ENCODE measurements at regions not wholly inside any gene's neighbourhood (a gene's known extent, or its start where the extent isn't known, plus 50 kb on each side); places are given as distances from the start of the nearest gene placed in this dataset.
"Not testable (repeated sequence)": the region's sequence is repeated elsewhere in the genome, so short reads cannot be mapped to it uniquely, and the experiment has no call there.

- DNase-seq (ENCODE audit: low read depth in 2 of 2), result no peak
Measured at GRCh38 chrX:7389576-7389975, 241.6 kb upstream of the PUDP start.

DNA sequence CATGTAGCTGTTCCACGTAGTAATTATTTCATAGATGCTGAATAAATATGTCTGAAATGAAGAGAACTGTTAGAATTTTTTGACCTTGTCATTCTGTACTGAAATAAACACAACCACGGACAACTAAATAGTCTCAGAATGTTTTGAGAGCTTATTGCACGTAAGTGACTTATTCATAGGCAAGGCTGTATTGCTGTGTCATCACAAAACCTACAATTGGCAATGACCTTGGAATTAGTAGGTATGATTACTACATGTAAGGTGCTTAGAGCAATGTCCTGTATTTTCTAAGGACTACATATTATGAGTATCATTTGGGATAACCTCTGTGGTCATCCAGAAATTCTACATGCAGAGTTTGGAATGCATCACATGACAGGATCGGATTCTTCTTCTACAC is 237.2 kb upstream of the PUDP start:
- no peak for DNase-seq (ENCODE audit: low read depth in 2 of 2)

DNA sequence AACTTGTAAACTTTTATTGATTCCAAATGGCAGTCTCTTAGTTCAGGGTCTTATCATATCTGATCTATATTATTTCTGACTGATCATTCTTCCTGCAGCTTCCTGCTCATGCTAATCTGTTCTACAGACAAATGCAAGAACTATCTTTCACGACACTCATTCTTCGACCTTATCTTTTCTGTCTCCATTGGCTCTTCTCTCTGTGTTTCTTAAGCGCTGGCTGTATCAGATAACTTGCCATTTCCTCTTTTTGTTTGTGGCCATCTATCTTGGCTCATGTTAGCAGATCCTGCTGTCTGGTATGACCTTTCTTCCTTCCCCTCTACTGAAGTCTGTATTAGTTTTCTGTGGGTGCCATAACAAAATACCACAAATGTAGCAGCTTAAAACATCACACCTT is 230.5 kb upstream of the PUDP start:
- DNase-seq (ENCODE audit: low read depth in 2 of 2), result peak in 1 of 2 donors; percentile 25

- DNase-seq (ENCODE audit: low read depth in 2 of 2), result peak in 1 of 2 donors; percentile 41
Measured at GRCh38 chrX:7372825-7373525, 225.0 kb upstream of the PUDP start.

DNA sequence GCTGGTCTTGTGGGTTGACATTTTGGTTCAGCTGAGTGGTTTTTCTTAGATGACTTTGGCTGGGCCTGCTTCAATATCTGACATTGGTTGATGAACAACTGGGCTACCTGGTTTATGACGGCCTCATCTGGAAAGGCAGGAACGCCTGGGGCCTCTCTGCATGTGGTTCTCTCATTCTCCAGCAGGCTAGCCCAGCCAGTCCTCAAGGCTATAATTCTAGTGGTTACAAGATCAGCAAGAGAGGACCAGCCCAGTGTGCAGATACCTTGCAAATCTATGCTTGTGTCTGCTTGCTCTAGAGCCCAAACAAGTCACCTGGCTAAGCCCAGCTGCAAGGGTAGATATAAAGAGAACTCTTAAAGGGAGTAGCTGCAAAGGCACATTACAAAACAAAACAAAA is 214.2 kb upstream of the PUDP start:
- no peak for DNase-seq (ENCODE audit: low read depth in 2 of 2)

GRCh38 chrX:7351926-7352325 is 204.0 kb upstream of the PUDP start:
- DNase-seq (ENCODE audit: low read depth in 2 of 2), result no peak

DNA sequence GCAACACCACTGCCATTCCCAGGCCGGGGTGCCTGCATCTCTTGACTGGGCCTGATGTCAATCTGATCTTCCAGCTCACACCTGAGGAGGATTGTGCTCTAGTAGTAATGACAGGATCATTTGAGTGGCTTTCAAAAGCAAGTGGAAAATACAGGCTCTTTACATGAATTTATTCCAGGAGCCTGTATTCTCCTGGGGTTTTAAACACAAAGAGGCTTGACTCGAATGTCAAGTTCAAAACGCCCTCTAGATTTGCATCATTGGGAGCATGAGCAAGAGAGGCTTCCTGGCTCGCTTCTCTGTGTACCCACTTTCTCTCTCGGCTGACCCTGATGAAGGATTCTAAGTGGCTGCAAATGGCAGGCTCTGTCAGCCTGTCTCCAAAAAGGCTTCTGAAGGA is 199.5 kb upstream of the PUDP start:
- no peak for DNase-seq (ENCODE audit: low read depth in 2 of 2)

- DNase-seq (ENCODE audit: low read depth in 2 of 2), result no peak
Measured at GRCh38 chrX:7346021-7346420, 198.1 kb upstream of the PUDP start.

DNA sequence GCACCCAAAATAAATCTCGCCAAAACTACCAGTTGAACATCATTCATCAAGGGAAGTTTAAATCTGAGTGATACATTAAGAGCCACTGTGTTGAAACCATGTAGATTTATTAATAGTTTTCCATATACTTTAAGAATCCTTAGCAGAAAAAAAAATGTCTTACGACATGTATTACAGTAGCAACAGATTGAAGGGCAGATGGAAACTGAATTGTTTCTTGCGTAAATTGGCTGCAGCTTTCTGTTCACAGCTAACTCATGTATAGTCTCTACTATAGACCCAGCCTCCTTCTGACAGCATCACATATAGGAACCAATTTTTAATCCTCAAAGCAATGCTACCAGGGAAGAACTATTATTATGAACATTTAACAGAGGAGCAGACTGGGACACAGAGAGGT is 195.2 kb upstream of the PUDP start:
- no peak for DNase-seq (ENCODE audit: low read depth in 2 of 2)

DNA sequence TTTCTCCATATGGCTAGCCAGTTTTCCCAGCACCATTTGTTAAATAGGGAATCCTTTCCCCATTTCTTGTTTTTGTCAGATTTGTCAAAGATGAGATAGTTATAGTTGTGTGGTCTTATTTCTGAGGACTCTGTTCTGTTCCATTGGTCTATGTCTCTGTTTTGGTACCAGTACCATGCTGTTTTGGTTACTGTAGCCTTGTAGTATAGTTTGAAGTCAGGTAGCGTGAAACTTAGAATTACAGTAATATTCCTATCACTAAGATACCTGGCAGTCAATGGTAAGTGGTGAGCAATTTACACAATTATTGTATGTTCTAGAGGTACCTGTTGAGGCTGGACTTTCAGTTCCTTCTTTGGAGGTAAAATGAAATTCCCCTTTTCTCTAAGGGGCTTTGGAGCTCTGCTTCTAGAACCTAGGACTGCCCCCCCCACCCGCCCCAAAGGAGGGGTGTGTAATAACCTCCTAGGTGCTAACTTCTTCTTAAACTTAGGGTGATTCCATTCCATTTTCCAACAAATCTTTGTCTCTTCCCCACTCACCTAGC is 187.9 kb upstream of the PUDP start:
- DNase-seq (ENCODE audit: low read depth in 2 of 2), result not testable (repeated sequence)

DNA sequence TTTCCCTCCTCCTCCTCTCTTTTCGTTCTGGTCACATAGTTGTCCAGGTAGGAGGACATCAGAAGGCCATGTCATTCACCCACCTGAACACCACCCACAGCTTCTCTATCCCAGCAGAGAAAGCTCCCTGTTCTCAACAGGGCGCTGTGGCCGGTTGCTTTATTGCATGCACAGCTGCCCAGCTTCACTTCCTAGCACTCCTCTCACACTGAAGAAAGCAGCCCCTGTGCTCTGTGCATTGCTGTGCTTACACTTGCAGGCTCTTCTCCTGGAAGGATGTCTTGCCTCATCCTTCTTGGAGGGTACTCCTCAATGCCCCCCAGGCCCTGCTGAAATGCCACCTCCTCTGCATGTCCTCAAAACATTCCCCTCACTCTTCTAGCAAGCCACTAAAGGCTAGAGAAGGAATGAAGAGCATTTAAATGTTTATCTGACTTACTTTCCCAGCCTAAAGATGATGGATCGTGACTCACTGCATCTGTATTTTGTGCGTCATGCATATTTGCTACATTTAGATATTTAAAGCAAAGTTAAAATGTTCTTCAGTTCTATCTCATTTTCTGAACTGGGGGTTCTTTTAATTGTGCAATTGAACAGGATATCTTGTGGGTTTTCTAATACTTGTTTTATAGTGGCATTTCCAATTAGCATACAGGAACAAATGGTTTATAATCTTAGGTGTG is 186.4 kb upstream of the PUDP start:
- no peak for DNase-seq (ENCODE audit: low read depth in 2 of 2)

DNA sequence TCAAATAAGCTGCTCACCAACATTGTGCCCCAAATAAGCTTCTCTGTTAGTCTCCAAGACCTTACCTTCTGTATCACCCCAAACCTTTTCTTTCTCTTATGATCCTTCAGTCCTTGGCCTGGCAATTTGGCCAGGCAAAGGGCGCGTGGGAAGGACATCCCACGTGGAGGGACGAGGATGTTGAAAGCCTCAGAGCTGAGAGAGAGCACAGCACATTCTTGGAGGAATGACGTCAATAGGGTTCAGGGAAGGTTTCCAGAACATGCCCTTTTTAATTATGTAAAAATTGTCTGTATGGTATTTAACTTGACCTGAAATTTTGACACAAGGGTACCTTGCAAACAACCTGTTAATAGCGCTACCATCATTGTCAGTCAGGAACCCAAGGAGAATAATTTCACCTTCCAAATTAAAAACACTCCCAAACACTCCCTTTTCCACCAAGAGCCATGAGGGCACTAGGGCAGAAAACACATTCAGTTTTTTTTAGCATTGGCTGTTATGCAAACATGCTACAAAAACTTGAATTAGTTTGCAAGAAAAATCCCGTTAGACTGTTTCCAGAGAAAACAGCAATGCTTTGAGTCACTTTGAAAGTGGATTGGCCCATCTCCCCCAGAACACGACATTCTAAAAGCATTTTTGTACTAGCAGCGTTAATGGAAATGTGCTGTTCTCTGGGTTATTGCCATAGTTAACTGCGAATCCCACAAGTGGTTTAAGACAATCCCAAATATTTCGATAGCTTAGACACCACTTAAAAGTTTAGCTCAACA is 183.2 kb upstream of the PUDP start:
- no peak for DNase-seq (ENCODE audit: low read depth in 2 of 2)

DNA sequence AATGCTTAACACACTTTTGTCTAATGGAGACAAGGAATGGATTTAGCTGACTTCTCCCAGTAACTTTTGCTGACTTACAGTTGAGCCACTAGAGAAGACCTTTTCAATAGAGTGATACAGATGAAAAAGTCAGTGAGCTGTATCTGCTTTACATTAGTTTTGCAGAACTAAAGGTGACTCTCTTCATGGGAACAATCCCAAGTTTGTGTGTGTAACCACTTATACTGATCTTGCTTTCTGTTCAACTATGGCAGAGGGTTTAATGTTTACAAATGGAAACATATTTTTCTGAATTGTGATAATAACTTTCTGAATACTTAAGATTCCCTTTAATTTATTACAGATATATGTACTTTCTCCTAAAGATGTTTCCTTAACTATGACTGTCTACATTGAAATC is 182.6 kb upstream of the PUDP start:
- no peak for DNase-seq (ENCODE audit: low read depth in 2 of 2)

GRCh38 chrX:7318661-7319060 is 170.7 kb upstream of the PUDP start:
- DNase-seq (ENCODE audit: low read depth in 2 of 2), result no peak

DNA sequence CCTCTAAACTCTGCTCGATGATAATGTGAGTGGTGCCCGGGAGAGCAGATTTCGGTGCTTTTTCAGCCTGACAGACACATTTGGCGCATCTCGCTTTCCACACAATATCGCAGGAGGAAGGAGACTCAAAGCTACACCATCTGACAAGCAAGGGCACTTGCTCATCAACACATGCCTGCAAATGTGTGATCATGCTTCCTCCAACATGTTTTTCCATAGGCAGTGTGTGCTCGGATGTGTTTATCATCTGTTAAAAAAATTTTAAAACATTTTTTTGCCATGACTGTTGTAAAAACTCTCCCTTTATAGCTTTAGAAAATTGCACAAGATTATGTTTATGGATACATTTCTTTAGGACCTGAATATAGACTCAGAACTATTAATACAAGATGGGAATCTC is 170.3 kb upstream of the PUDP start:
- no peak for DNase-seq (ENCODE audit: low read depth in 2 of 2)

DNA sequence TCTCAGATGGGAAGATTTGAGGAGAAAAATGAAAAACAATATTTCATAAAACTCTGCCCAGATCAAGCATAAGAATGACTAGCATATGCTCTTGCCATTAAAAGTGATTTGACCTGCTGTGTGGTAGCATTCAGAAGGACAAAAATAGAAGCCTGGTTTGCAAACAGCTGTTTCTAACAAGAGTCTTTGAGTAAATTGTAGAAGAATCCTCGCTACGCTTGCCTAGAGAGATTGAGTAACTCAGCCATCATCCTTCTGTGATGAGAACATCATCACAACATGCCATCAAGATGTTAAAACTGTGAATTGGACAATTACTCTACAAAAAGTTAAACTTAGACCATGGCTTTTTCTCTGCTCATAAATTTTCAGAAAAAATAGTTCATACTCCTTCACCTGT is 168.9 kb upstream of the PUDP start:
- no peak for DNase-seq (ENCODE audit: low read depth in 2 of 2)

DNA sequence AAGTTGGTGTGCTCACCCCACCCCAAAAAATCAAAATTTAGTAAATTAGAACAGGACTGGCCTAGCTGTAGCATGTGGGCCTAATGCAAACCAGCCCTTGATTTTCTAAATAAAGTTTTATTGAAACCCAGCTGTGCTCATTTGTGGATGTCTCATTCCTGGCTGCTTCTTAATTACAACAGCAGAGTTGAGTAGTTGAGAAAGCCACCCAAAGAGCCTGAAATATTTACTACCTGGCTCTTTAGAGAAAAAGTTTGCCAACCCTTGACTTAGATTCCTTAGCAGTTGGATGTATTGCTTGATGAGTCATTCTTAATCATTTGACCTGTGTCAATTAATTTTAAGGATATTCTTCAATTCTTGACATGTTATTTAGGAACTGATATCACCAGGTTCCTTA is 168.3 kb upstream of the PUDP start:
- no peak for DNase-seq (ENCODE audit: low read depth in 2 of 2)

GRCh38 chrX:7314425-7314824 is 166.5 kb upstream of the PUDP start:
- no peak for DNase-seq (ENCODE audit: low read depth in 2 of 2)

DNA sequence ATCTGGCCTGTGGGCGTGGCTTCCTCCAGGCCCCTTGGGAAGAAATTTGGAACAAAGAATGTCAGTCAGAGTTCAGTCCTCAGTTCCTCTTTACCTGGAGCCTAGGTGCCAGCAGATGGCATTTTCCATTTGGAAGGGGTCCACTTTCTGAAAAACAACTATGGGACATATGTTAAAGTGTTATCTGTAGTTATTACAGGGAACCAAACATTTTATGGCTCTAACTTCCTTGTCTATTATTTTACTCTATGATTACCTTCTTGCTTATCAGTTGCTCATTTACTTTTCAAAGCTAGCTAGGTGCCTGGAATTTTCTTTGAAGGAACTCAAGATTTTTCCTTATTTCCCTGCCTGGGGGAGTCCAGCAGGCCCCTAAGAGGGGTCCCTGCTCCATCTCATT is 159.8 kb upstream of the PUDP start:
- DNase-seq (ENCODE audit: low read depth in 2 of 2), result no peak

GRCh38 chrX:7294483-7294882 is 146.5 kb upstream of the PUDP start:
- no peak for DNase-seq (ENCODE audit: low read depth in 2 of 2)

DNA sequence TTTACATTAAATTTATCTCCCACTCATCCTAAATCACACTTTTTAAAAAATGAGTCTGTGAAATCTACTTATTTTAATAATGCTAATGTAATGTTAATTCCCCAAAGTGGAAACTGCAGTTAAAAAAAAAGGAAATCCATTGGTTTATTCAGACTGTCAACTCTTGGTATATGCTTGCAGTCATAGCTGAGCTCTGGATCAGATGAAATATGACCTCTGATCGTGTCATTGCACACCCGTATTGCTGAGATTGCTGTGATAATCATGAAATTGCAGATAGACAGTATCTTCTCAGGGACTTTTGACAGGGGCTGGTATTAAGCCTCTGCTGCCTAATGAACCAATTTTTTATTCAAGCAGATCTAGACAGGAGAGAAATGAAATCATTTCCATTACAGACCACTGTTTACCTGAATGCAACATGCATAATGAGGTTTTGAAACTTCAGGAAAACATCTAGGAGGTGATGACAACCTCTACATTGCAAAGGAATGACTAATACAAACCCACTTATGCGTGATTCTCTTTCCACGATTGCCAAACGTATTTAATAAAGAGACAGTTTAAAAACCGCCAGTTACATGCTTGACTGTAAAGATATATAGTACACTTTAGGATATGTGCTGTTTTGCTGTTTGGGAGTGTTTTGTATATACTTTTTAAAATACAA is 138.3 kb upstream of the PUDP start:
- no peak for DNase-seq (ENCODE audit: low read depth in 2 of 2)

DNA sequence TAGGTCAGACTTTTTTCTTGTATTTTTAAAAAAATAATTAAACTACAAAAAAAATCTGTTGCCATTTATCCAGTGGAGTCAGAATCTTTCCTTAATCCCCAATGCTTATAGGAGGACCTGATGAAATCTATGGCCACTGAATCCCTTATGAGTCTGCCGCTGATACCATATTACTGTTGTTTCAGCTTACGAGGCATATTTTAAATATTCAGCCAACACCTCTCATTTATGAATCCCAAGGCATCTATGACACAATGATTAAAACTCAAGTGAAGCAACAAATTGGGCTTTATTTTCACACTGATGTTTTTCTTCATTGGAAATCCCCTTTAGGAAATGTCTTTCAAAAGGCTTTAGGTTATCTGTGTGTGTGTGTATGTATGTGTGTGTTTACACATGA is 137.8 kb upstream of the PUDP start:
- DNase-seq (ENCODE audit: low read depth in 2 of 2), result no peak
